ENCODE measurements at regions not wholly inside any gene's neighbourhood (a gene's known extent, or its start where the extent isn't known, plus 50 kb on each side); places are given as distances from the start of the nearest gene placed in this dataset.
"Not testable (repeated sequence)": the region's sequence is repeated elsewhere in the genome, so short reads cannot be mapped to it uniquely, and the experiment has no call there.

- DNase-seq (ENCODE audit: low spot score in 2 of 2) (no peak), ATAC-seq (ENCODE audit: low read depth) (no peak)
- peaks cover 5% of the 10 kb centered on the region for H3K27me3 Mint-ChIP-seq
- H3K36me3 Mint-ChIP-seq = no peaks in the 10 kb centered on the region
- H3K4me3 Mint-ChIP-seq = no peak overlapping the region
- no peak overlapping the region for H3K27ac Mint-ChIP-seq
- H3K4me1 Mint-ChIP-seq = no peaks in the 10 kb centered on the region
- no peaks in the 10 kb centered on the region for H3K9me3 Mint-ChIP-seq
Measured at GRCh38 chr5:71771191-71771590, 52.1 kb downstream of the CARTPT start.

- H3K4me1 Mint-ChIP-seq = peaks cover 5% of the 10 kb centered on the region
- H3K27ac Mint-ChIP-seq = no peak overlapping the region
- no peaks in the 10 kb centered on the region for H3K9me3 Mint-ChIP-seq
- H3K36me3 Mint-ChIP-seq = no peaks in the 10 kb centered on the region
- peaks cover 2% of the 10 kb centered on the region for H3K27me3 Mint-ChIP-seq
- DNase-seq (ENCODE audit: low spot score in 2 of 2) (no peak), ATAC-seq (ENCODE audit: low read depth) (no peak)
- H3K4me3 Mint-ChIP-seq = no peak overlapping the region
Measured at GRCh38 chr5:71778678-71779276, 59.7 kb downstream of the CARTPT start.

- ATAC-seq (ENCODE audit: low read depth) (no peak), DNase-seq (ENCODE audit: low spot score in 2 of 2) (no peak)
- no peaks in the 10 kb centered on the region for H3K27me3 Mint-ChIP-seq
- peaks cover 8% of the 10 kb centered on the region for H3K4me1 Mint-ChIP-seq
- no peaks in the 10 kb centered on the region for H3K36me3 Mint-ChIP-seq
- no peak overlapping the region for H3K27ac Mint-ChIP-seq
- H3K4me3 Mint-ChIP-seq = no peak overlapping the region
- no peaks in the 10 kb centered on the region for H3K9me3 Mint-ChIP-seq
Measured at GRCh38 chr5:71780597-71780996, 61.5 kb downstream of the CARTPT start.

- DNase-seq (ENCODE audit: low spot score in 2 of 2) = peak in 1 of 2 donors; percentile 11
- peak overlapping the region; percentile 19 for H3K27ac Mint-ChIP-seq
Measured at GRCh38 chr5:71782393-71782770, 63.3 kb downstream of the CARTPT start.

GRCh38 chr5:71782771-71783770, 64.0 kb downstream of the CARTPT start:
- H3K4me1 Mint-ChIP-seq = peaks cover 8% of the 10 kb centered on the region
- H3K27me3 Mint-ChIP-seq = peaks cover 2% of the 10 kb centered on the region
- peak overlapping the region; percentile 59 for H3K4me3 Mint-ChIP-seq
- H3K27ac Mint-ChIP-seq = peak overlapping the region; percentile 19
- DNase-seq (ENCODE audit: low spot score in 2 of 2) (peak; percentile 18 to 21), ATAC-seq (ENCODE audit: low read depth) (peak; percentile 90)
- H3K9me3 Mint-ChIP-seq = no peaks in the 10 kb centered on the region
- no peaks in the 10 kb centered on the region for H3K36me3 Mint-ChIP-seq

More at GRCh38 chr5:71782393-71782770, 63.3 kb downstream of the CARTPT start:
- peaks cover 8% of the 10 kb centered on the region for H3K4me1 Mint-ChIP-seq
- peak overlapping the region; percentile 59 for H3K4me3 Mint-ChIP-seq
- no peaks in the 10 kb centered on the region for H3K9me3 Mint-ChIP-seq
- no peaks in the 10 kb centered on the region for H3K36me3 Mint-ChIP-seq
- H3K27me3 Mint-ChIP-seq = no peaks in the 10 kb centered on the region
- peak; percentile 66 for ATAC-seq (ENCODE audit: low read depth)

- peak overlapping the region; percentile 19 for H3K27ac Mint-ChIP-seq
- H3K4me1 Mint-ChIP-seq = peaks cover 8% of the 10 kb centered on the region
- DNase-seq (ENCODE audit: low spot score in 2 of 2) = no peak
- ATAC-seq (ENCODE audit: low read depth) = no peak
- H3K27me3 Mint-ChIP-seq = peaks cover 4% of the 10 kb centered on the region
- H3K9me3 Mint-ChIP-seq = peaks cover 1% of the 10 kb centered on the region
- H3K4me3 Mint-ChIP-seq = no peak overlapping the region
- no peaks in the 10 kb centered on the region for H3K36me3 Mint-ChIP-seq
Measured at GRCh38 chr5:71783891-71784290, 64.8 kb downstream of the CARTPT start.

- H3K27ac Mint-ChIP-seq = no peak overlapping the region
- peaks cover 8% of the 10 kb centered on the region for H3K27me3 Mint-ChIP-seq
- no peak overlapping the region for H3K4me3 Mint-ChIP-seq
- no peak for ATAC-seq (ENCODE audit: low read depth)
- H3K4me1 Mint-ChIP-seq = peaks cover 8% of the 10 kb centered on the region
- peaks cover 5% of the 10 kb centered on the region for H3K9me3 Mint-ChIP-seq
- DNase-seq (ENCODE audit: low spot score in 2 of 2) = no peak
- no peaks in the 10 kb centered on the region for H3K36me3 Mint-ChIP-seq
Measured at GRCh38 chr5:71786337-71787055, 67.4 kb downstream of the CARTPT start.

- peaks cover 11% of the 10 kb centered on the region for H3K9me3 Mint-ChIP-seq
- peaks cover 8% of the 10 kb centered on the region for H3K27me3 Mint-ChIP-seq
- H3K4me3 Mint-ChIP-seq = no peak overlapping the region
- H3K36me3 Mint-ChIP-seq = no peaks in the 10 kb centered on the region
- no peak for ATAC-seq (ENCODE audit: low read depth)
- no peak for DNase-seq (ENCODE audit: low spot score in 2 of 2)
- no peak overlapping the region for H3K27ac Mint-ChIP-seq
- H3K4me1 Mint-ChIP-seq = peaks cover 3% of the 10 kb centered on the region
Measured at GRCh38 chr5:71788794-71789193, 69.7 kb downstream of the CARTPT start.

GRCh38 chr5:71789746-71790145, 70.7 kb downstream of the CARTPT start:
- Mint-ChIP-seq H3K4me3 (no peak overlapping the region), H3K27me3 (peaks cover 8% of the 10 kb centered on the region), H3K9me3 (peaks cover 11% of the 10 kb centered on the region), H3K4me1 (no peaks in the 10 kb centered on the region), H3K27ac (no peak overlapping the region), H3K36me3 (no peaks in the 10 kb centered on the region)
- DNase-seq (ENCODE audit: low spot score in 2 of 2) (no peak), ATAC-seq (ENCODE audit: low read depth) (no peak)

GRCh38 chr5:71790433-71790832, 71.4 kb downstream of the CARTPT start:
- no peak overlapping the region for H3K4me3 Mint-ChIP-seq
- ATAC-seq (ENCODE audit: low read depth) = no peak
- peaks cover 1% of the 10 kb centered on the region for H3K36me3 Mint-ChIP-seq
- no peaks in the 10 kb centered on the region for H3K4me1 Mint-ChIP-seq
- H3K27ac Mint-ChIP-seq = no peak overlapping the region
- DNase-seq (ENCODE audit: low spot score in 2 of 2) = no peak
- peaks cover 9% of the 10 kb centered on the region for H3K27me3 Mint-ChIP-seq
- H3K9me3 Mint-ChIP-seq = peaks cover 14% of the 10 kb centered on the region

- H3K27ac Mint-ChIP-seq; ATAC-seq (ENCODE audit: low read depth); DNase-seq (ENCODE audit: low spot score in 2 of 2); H3K36me3 Mint-ChIP-seq; H3K4me1 Mint-ChIP-seq; H3K4me3 Mint-ChIP-seq; H3K27me3 Mint-ChIP-seq: not testable (repeated sequence)
- peaks cover 14% of the 10 kb centered on the region for H3K9me3 Mint-ChIP-seq
Measured at GRCh38 chr5:71792041-71792440, 73.0 kb downstream of the CARTPT start.

GRCh38 chr5:71794061-71794695, 75.1 kb downstream of the CARTPT start:
- H3K27me3 Mint-ChIP-seq = peaks cover 3% of the 10 kb centered on the region
- ATAC-seq (ENCODE audit: low read depth) (no peak), DNase-seq (ENCODE audit: low spot score in 2 of 2) (no peak)
- H3K36me3 Mint-ChIP-seq = peaks cover 1% of the 10 kb centered on the region
- no peaks in the 10 kb centered on the region for H3K4me1 Mint-ChIP-seq
- H3K4me3 Mint-ChIP-seq = no peak overlapping the region
- H3K27ac Mint-ChIP-seq = no peak overlapping the region
- H3K9me3 Mint-ChIP-seq = peaks cover 13% of the 10 kb centered on the region

GRCh38 chr5:71802673-71803072, 83.6 kb downstream of the CARTPT start:
- Mint-ChIP-seq H3K4me3 (no peak overlapping the region), H3K27ac (no peak overlapping the region), H3K4me1 (no peaks in the 10 kb centered on the region), H3K27me3 (peaks cover 16% of the 10 kb centered on the region), H3K36me3 (no peaks in the 10 kb centered on the region), H3K9me3 (no peaks in the 10 kb centered on the region)
- no peak for DNase-seq (ENCODE audit: low spot score in 2 of 2)
- ATAC-seq (ENCODE audit: low read depth) = no peak
